ENCODE measurements at regions not wholly inside any gene's neighbourhood (a gene's known extent, or its start where the extent isn't known, plus 50 kb on each side); places are given as distances from the start of the nearest gene placed in this dataset.
A peak's percentile ranks its signal among the peaks of the same experiment; 100 is the strongest.

DNA sequence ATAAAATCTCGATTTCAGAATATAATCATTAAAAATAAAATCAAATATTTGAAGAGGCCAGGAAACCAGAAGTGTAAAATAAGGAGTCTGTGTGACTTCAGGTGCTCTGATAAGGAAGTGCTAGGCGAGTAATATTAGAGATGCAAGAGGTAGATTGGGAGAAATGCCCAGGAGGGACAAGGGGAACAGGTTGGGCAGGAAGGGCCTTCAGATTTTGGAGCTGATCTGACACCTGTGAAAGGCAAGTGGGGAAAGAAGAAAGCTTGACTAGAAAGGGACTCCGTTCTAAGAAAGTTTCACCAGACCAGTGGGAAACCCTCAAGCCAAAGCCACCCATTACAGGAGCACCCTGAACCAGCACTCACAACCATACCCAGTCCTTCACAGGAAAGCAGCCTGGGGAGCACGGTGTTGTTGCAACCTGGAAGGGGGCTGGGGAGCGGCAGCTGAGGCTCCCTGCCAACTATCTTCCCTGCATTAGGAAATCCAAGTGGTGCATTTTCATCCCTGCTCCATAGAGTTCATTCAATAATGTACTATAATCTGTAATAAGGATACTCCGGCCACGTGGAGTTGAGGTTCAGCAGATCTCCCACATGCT, 57.5 kb upstream of the GREB1L start:
- Histone ChIP-seq H3K9me3 (no peaks in the 10 kb centered on the region), H3K36me3 (no peaks in the 10 kb centered on the region), H3K4me1 (no peaks in the 10 kb centered on the region), H3K27ac (no peak overlapping the region), H3K27me3 (no peaks in the 10 kb centered on the region), H3K4me3 (no peak overlapping the region)
- TF ChIP-seq, protein P1, sequence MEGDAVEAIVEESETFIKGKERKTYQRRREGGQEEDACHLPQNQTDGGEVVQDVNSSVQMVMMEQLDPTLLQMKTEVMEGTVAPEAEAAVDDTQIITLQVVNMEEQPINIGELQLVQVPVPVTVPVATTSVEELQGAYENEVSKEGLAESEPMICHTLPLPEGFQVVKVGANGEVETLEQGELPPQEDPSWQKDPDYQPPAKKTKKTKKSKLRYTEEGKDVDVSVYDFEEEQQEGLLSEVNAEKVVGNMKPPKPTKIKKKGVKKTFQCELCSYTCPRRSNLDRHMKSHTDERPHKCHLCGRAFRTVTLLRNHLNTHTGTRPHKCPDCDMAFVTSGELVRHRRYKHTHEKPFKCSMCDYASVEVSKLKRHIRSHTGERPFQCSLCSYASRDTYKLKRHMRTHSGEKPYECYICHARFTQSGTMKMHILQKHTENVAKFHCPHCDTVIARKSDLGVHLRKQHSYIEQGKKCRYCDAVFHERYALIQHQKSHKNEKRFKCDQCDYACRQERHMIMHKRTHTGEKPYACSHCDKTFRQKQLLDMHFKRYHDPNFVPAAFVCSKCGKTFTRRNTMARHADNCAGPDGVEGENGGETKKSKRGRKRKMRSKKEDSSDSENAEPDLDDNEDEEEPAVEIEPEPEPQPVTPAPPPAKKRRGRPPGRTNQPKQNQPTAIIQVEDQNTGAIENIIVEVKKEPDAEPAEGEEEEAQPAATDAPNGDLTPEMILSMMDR (IDR thresholded peaks at IDR 0.05), result no peak
- TF ChIP-seq POLR2A (IDR thresholded peaks at IDR 0.05), result no peak
- intact Hi-C loops (cut with DNase I; ENCODE audit: low total_unique reads), result no loop called here
- no peak for DNase-seq

DNA sequence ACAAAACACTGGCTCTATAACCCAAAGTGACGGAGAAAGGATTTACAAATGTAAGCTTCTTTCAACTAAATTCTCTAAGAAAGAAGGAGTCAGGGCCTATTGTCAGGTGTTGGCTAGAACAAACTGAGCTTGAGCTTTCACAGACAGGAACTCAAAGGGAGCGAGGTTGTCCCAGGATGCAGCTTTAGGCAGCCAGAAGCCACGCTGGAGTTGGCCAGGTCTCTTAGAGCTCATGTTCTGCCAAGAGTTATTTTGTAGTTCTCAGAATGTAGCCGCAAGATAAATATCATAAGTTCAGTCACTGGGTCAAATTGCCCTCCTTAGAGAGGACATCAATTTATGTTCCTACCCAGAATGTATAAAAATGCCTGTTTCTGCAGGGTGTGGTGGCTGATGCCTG, 54.1 kb upstream of the GREB1L start:
- no peak for DNase-seq
- no peak overlapping the region for H3K4me3 ChIP-seq

DNA sequence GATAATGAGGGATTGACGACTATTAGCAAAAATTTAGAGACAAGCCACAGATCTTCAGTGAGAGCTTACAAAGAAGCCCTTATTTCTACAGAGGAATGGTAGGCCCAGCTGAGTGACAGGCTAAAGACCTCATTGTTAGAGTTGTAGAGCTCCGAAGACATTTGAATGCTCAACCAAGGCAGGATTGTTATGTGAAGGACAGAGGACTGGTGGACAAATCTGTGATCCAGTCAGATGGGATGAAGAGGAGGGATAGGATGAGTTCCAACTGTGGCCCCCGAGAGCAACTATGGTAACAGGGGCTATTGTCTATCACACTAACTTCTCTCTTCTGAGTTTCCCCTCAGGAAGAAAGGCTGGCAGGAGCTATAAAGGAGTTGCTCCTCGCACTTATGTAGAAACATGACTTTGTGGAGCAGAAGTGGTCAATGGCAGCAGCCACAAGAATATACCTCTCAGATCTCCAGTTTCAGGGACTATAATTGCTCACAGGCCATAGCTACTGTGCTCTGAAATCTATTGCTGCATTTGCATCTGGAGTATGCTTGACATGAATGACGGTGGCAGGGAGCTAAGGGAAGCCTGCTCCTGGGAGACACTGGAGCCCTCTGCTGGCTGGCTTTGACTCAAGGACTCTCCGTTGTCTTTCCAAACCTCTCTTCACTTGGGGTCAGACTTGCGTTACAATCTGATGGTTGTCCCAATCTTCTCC, 50.3 kb upstream of the GREB1L start:
- peak; percentile 17 to 20 for DNase-seq
- intact Hi-C loops (cut with DNase I; ENCODE audit: low total_unique reads), result no loop called here

More for the DNA sequence above, 54.1 kb upstream of the GREB1L start:
- intact Hi-C loops (cut with DNase I; ENCODE audit: low total_unique reads), result no loop called here
- Histone ChIP-seq H3K4me1 (no peaks in the 10 kb centered on the region), H3K27me3 (no peaks in the 10 kb centered on the region), H3K9me3 (no peaks in the 10 kb centered on the region), H3K36me3 (no peaks in the 10 kb centered on the region), H3K27ac (no peak overlapping the region)
- TF ChIP-seq POLR2A (IDR thresholded peaks at IDR 0.05), result no peak
- TF ChIP-seq, protein P1 (IDR thresholded peaks at IDR 0.05), result no peak

More for the DNA sequence above, 50.3 kb upstream of the GREB1L start:
- Histone ChIP-seq H3K9me3 (no peaks in the 10 kb centered on the region), H3K4me3 (no peak overlapping the region), H3K27me3 (no peaks in the 10 kb centered on the region), H3K36me3 (no peaks in the 10 kb centered on the region), H3K27ac (no peak overlapping the region), H3K4me1 (no peaks in the 10 kb centered on the region)
- TF ChIP-seq POLR2A (IDR thresholded peaks at IDR 0.05), result no peak
- TF ChIP-seq, protein P1 (IDR thresholded peaks at IDR 0.05), result peak in 1 of 4 experiments; percentile 12

Data from uterus (tissue), 3 donors.